Neutrophil (primary cell): ENCODE measurements at regions not wholly inside any gene's neighbourhood (a gene's known extent, or its start where the extent isn't known, plus 50 kb on each side); places are given as distances from the start of the nearest gene placed in this dataset.
"Not testable (repeated sequence)": the region's sequence is repeated elsewhere in the genome, so short reads cannot be mapped to it uniquely, and the experiment has no call there.

Experiments used
- H3K27ac ChIP-seq: fragments of 200-600 bp; sonication (generic); 2 replicates; pipeline ENCODE4 v1.5.1; 2016; ENCODE audit warnings: mild to moderate bottlenecking, moderate library complexity
- H3K27me3 ChIP-seq: fragments of 200-600 bp; sonication (generic); 2 replicates; pipeline ENCODE4 v1.6.0; 2016; ENCODE audit warnings: mild to moderate bottlenecking
- H3K36me3 ChIP-seq: fragments of 200-600 bp; sonication (generic); 2 replicates; pipeline ENCODE4 v1.5.1; 2017
- H3K4me1 ChIP-seq, 2 experiments: fragments of 200-600 bp in 1 of 2; sonication (generic) in 1 of 2; 1 replicate in 1 of 2; 2 replicates in 1 of 2; pipeline versions ENCODE4 v1.5.1 to v1.6.1; 2013 to 2016; ENCODE audit warnings: low read depth in 1 of 2, low read length in 1 of 2, mild to moderate bottlenecking in 1 of 2, moderate library complexity in 1 of 2; ENCODE audit not compliant: control insufficient read depth in 1 of 2, insufficient read depth in 1 of 2
- H3K4me3 ChIP-seq, 2 experiments: fragments of 200-600 bp in 1 of 2; sonication (generic) in 1 of 2; 1 replicate in 1 of 2; 2 replicates in 1 of 2; pipeline ENCODE4 v1.5.1; 2013 to 2016; ENCODE audit warnings: low read depth in 1 of 2, low read length in 1 of 2, mild to moderate bottlenecking in 1 of 2, moderate library complexity in 1 of 2
- H3K9me3 ChIP-seq: fragments of 200-600 bp; sonication (generic); 2 replicates; pipeline ENCODE4 v1.5.1; 2016
- CTCF ChIP-seq: fragments of 200-600 bp; sonication (generic); IDR thresholded peaks from 2 replicates; pipeline ENCODE4 v1.5.1; 2016; ENCODE audit warnings: antibody characterized with exemption

GRCh38 chr9:78406933-78407332, 110.0 kb downstream of the PSAT1 start:
- H3K9me3 ChIP-seq = no peaks in the 10 kb centered on the region
- no peaks in the 10 kb centered on the region for H3K36me3 ChIP-seq
- no peak overlapping the region for H3K27ac ChIP-seq
- H3K4me3 ChIP-seq = no peak overlapping the region
- no peak for TF ChIP-seq CTCF
- peaks cover 0 to 17% of the 10 kb centered on the region in 2 experiments for H3K4me1 ChIP-seq
- H3K27me3 ChIP-seq = no peaks in the 10 kb centered on the region

- no peaks in the 10 kb centered on the region for H3K36me3 ChIP-seq
- H3K27ac ChIP-seq = no peak overlapping the region
- TF ChIP-seq CTCF = no peak
- H3K9me3 ChIP-seq = no peaks in the 10 kb centered on the region
- H3K4me1 ChIP-seq = peaks cover 0 to 17% of the 10 kb centered on the region in 2 experiments
- H3K27me3 ChIP-seq = no peaks in the 10 kb centered on the region
- no peak overlapping the region for H3K4me3 ChIP-seq
Measured at GRCh38 chr9:78407636-78408312, 110.8 kb downstream of the PSAT1 start.

GRCh38 chr9:78408388-78408787, 111.5 kb downstream of the PSAT1 start:
- no peak for TF ChIP-seq CTCF

GRCh38 chr9:78409928-78410510, 113.1 kb downstream of the PSAT1 start:
- H3K36me3 ChIP-seq, H3K9me3 ChIP-seq, H3K27ac ChIP-seq, H3K27me3 ChIP-seq, H3K4me3 ChIP-seq: not testable (repeated sequence)
- H3K4me1 ChIP-seq = peaks cover 0 to 17% of the 10 kb centered on the region in 2 experiments

More at GRCh38 chr9:78408388-78408787, 111.5 kb downstream of the PSAT1 start:
- Histone ChIP-seq H3K27me3 (no peaks in the 10 kb centered on the region), H3K4me3 (no peak overlapping the region), H3K27ac (no peak overlapping the region), H3K36me3 (no peaks in the 10 kb centered on the region), H3K9me3 (no peaks in the 10 kb centered on the region), H3K4me1 (peaks cover 0 to 17% of the 10 kb centered on the region in 2 experiments)

GRCh38 chr9:78422309-78422708, 125.4 kb downstream of the PSAT1 start:
- Histone ChIP-seq H3K9me3 (no peaks in the 10 kb centered on the region), H3K27me3 (no peaks in the 10 kb centered on the region), H3K4me1 (no peaks in the 10 kb centered on the region), H3K36me3 (no peaks in the 10 kb centered on the region), H3K4me3 (no peak overlapping the region), H3K27ac (no peak overlapping the region)
- TF ChIP-seq CTCF = no peak

GRCh38 chr9:78424299-78424698, 127.4 kb downstream of the PSAT1 start:
- H3K36me3 ChIP-seq = no peaks in the 10 kb centered on the region
- H3K4me3 ChIP-seq = no peak overlapping the region

More at GRCh38 chr9:78424299-78424698, 127.4 kb downstream of the PSAT1 start:
- no peak for TF ChIP-seq CTCF
- H3K9me3 ChIP-seq = no peaks in the 10 kb centered on the region
- no peak overlapping the region for H3K27ac ChIP-seq
- H3K4me1 ChIP-seq = no peaks in the 10 kb centered on the region
- no peaks in the 10 kb centered on the region for H3K27me3 ChIP-seq
